Mesenchymal stem cell (in vitro differentiated cells and primary cell): ENCODE measurements at regions not wholly inside any gene's neighbourhood (a gene's known extent, or its start where the extent isn't known, plus 50 kb on each side); places are given as distances from the start of the nearest gene placed in this dataset.

Experiments used
- DNase-seq: peaks from one replicate; pipeline ENCODE4 v3.0.0-alpha.2; 2013
- H2AFZ ChIP-seq: one replicate; pipeline ENCODE4 v1.6.1; 2013; ENCODE audit warnings: low read depth, mild to moderate bottlenecking, control low read depth, inconsistent platforms, low read length, moderate library complexity
- H2AK5ac ChIP-seq: 2 replicates; pipeline ENCODE4 v1.6.1; 2013; ENCODE audit warnings: low read length, moderate library complexity, mild to moderate bottlenecking, inconsistent platforms; ENCODE audit not compliant: severe bottlenecking
- H2BK120ac ChIP-seq: one replicate; pipeline ENCODE4 v1.6.1; 2013; ENCODE audit warnings: low read depth, mild to moderate bottlenecking, inconsistent platforms, low read length, moderate library complexity
- H2BK12ac ChIP-seq, 2 experiments: one replicate each; pipeline ENCODE4 v1.6.1; 2013; ENCODE audit warnings: inconsistent platforms in 2 of 2, low read length in 2 of 2, mild to moderate bottlenecking in 2 of 2, moderate library complexity in 2 of 2, control low read depth in 1 of 2
- H2BK15ac ChIP-seq: one replicate; pipeline ENCODE4 v1.6.1; 2013; ENCODE audit warnings: mild to moderate bottlenecking, low read depth, inconsistent platforms; ENCODE audit not compliant: poor library complexity, severe bottlenecking
- H2BK5ac ChIP-seq: 2 replicates; pipeline ENCODE4 v1.6.1; 2013; ENCODE audit warnings: low read depth, mild to moderate bottlenecking, low read length, control low read depth, inconsistent platforms; ENCODE audit not compliant: poor library complexity, severe bottlenecking
- H3K14ac ChIP-seq, 2 experiments: one replicate each; pipeline ENCODE4 v1.6.1; 2013; ENCODE audit warnings: inconsistent platforms in 2 of 2, low read length in 2 of 2, control low read depth in 1 of 2, mild to moderate bottlenecking in 1 of 2, moderate library complexity in 1 of 2
- H3K18ac ChIP-seq, 2 experiments: one replicate each; pipeline ENCODE4 v1.6.1; 2013; ENCODE audit warnings: inconsistent platforms in 2 of 2, low read length in 2 of 2, control low read depth in 1 of 2, low read depth in 1 of 2, mild to moderate bottlenecking in 1 of 2
- H3K23ac ChIP-seq, 2 experiments: one replicate each; pipeline ENCODE4 v1.6.1; 2013; ENCODE audit warnings: inconsistent platforms in 2 of 2, low read length in 2 of 2, mild to moderate bottlenecking in 2 of 2, moderate library complexity in 2 of 2, control low read depth in 1 of 2
- H3K27ac ChIP-seq: 2 replicates; pipeline ENCODE4 v1.5.1; 2013; ENCODE audit warnings: mild to moderate bottlenecking, moderate library complexity, low read length, control low read depth, inconsistent platforms; ENCODE audit not compliant: poor library complexity, severe bottlenecking
- H3K27me3 ChIP-seq, 2 experiments: 2 replicates each; pipeline versions ENCODE4 v1.6.1 to v1.7.0; 2013; ENCODE audit warnings: low read length in 2 of 2, mild to moderate bottlenecking in 2 of 2, moderate library complexity in 2 of 2, control low read depth in 1 of 2, inconsistent platforms in 1 of 2; ENCODE audit not compliant: control insufficient read depth in 1 of 2, insufficient read depth in 1 of 2
- H3K36me3 ChIP-seq, 2 experiments: 2 replicates each; pipeline versions ENCODE4 v1.6.1 to v1.7.0; 2013; ENCODE audit warnings: low read length in 2 of 2, control low read depth in 1 of 2, inconsistent platforms in 1 of 2, low read depth in 1 of 2, mild to moderate bottlenecking in 1 of 2; ENCODE audit not compliant: insufficient read depth in 2 of 2, control insufficient read depth in 1 of 2
- H3K4ac ChIP-seq, 2 experiments: one replicate each; pipeline ENCODE4 v1.6.1; 2013; ENCODE audit warnings: inconsistent platforms in 2 of 2, low read length in 2 of 2, mild to moderate bottlenecking in 2 of 2, moderate library complexity in 2 of 2, control low read depth in 1 of 2, low read depth in 1 of 2
- H3K4me1 ChIP-seq: 2 replicates; pipeline ENCODE4 v1.6.1; 2013; ENCODE audit warnings: low read depth, low read length, control low read depth; ENCODE audit not compliant: control insufficient read depth, insufficient read depth
- H3K4me2 ChIP-seq: 2 replicates; pipeline ENCODE4 v1.6.1; 2013; ENCODE audit warnings: low read length, mild to moderate bottlenecking, inconsistent platforms; ENCODE audit not compliant: poor library complexity, severe bottlenecking
- H3K4me3 ChIP-seq, 2 experiments: 2 replicates each; pipeline versions ENCODE4 v1.5.1 to v1.7.0; 2013; ENCODE audit warnings: low read length in 2 of 2, mild to moderate bottlenecking in 2 of 2, control low read depth in 1 of 2, low read depth in 1 of 2; ENCODE audit not compliant: insufficient read depth in 1 of 2
- H3K79me1 ChIP-seq: replicated peaks from 2 replicates; pipeline ENCODE4 v1.6.1; 2013; ENCODE audit warnings: mild to moderate bottlenecking, control low read depth, low read length, inconsistent platforms; ENCODE audit not compliant: poor library complexity, severe bottlenecking
- H3K9ac ChIP-seq: 2 replicates; pipeline ENCODE4 v1.7.0; 2013; ENCODE audit warnings: mild to moderate bottlenecking, low read length, moderate library complexity
- H3K9me3 ChIP-seq: 2 replicates; pipeline ENCODE4 v1.7.0; 2013; ENCODE audit warnings: mild to moderate bottlenecking, low read length; ENCODE audit not compliant: control insufficient read depth
- H4K8ac ChIP-seq: one replicate; pipeline ENCODE4 v1.6.1; 2013; ENCODE audit warnings: inconsistent platforms, mild to moderate bottlenecking, low read length, moderate library complexity
- H4K91ac ChIP-seq: one replicate; pipeline ENCODE4 v1.6.1; 2013; ENCODE audit warnings: mild to moderate bottlenecking, low read length, inconsistent platforms
- WGBS: methylation state at CpG from one replicate; pipeline ENCODE4 v1.1.7; 2013; ENCODE audit warnings: mixed read lengths; 5-methylcytosine and 5-hydroxymethylcytosine counted together

DNA sequence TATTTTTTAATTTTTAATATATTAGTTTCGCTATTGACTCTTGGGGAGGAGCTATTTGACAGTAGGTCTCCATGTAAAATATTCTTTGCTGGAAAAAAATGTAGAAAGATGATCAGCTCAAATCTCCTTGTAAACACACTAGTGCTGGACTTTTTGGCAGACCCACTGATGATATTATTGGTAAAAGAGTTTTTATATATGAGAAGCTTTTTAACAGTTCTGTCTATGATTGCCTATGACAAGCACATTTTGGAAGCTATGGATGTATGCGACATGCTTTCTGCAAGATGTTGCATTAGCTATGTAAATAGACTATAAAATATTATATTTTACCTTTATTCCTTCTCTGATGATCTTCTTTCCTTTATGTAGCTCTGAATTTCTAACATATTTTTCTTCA is 928.5 kb downstream of the DNAJB9 start:
- no peaks in the 10 kb centered on the region for H3K36me3 ChIP-seq
- H2AFZ ChIP-seq, result no peak overlapping the region
- no peak overlapping the region for H3K23ac ChIP-seq
- H2BK15ac ChIP-seq, result no peak overlapping the region
- H3K18ac ChIP-seq, result no peak overlapping the region
- H3K4me2 ChIP-seq, result no peak overlapping the region
- H3K4me1 ChIP-seq, result no peaks in the 10 kb centered on the region
- no peak overlapping the region for H3K27ac ChIP-seq
- H3K4me3 ChIP-seq, result no peak overlapping the region
- no peaks in the 10 kb centered on the region for H3K27me3 ChIP-seq
- no peak for DNase-seq
- H3K4ac ChIP-seq, result no peak overlapping the region
- H2BK5ac ChIP-seq, result no peak overlapping the region
- no peak overlapping the region for H4K8ac ChIP-seq
- no peak overlapping the region for H2AK5ac ChIP-seq
- no peak overlapping the region for H4K91ac ChIP-seq
- peaks cover 6% of the 10 kb centered on the region for H3K9me3 ChIP-seq
- no peaks in the 10 kb centered on the region for H3K79me1 ChIP-seq
- no peak overlapping the region for H3K9ac ChIP-seq
- no peak overlapping the region for H2BK120ac ChIP-seq
- no peak overlapping the region for H3K14ac ChIP-seq
- WGBS, result 86% methylated on average over 1 of the region's 2 CpGs
- no peak overlapping the region for H2BK12ac ChIP-seq

DNA sequence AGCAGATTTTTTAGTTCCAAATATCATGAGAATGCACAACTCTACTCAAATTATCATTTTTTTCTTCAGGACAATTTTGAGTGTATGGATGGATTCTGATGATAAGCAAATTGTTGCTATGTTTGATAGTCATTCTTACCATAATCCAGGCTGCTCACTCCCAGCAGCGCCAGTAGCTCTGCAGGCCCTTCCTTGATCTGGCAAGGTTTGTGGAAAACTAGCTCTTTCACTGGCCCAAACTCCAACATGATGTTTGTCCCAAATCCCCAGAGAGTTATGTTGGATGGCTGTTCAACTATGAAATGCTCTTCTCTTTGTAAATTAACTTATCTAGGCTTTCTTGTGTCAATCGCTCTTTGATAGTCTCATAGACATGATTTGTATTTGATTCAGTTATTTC is 933.7 kb downstream of the DNAJB9 start:
- Histone ChIP-seq H2BK120ac (no peak overlapping the region), H3K18ac (no peak overlapping the region), H3K27me3 (no peaks in the 10 kb centered on the region), H3K4ac (no peak overlapping the region), H3K14ac (no peak overlapping the region), H3K4me2 (no peak overlapping the region), H2AK5ac (no peak overlapping the region), H3K9me3 (peaks cover 3% of the 10 kb centered on the region), H3K27ac (no peak overlapping the region), H2BK12ac (no peak overlapping the region), H3K4me3 (no peak overlapping the region), H4K91ac (no peak overlapping the region), H2BK5ac (no peak overlapping the region), H3K4me1 (no peaks in the 10 kb centered on the region), H3K9ac (no peak overlapping the region), H3K36me3 (no peaks in the 10 kb centered on the region), H3K79me1 (no peaks in the 10 kb centered on the region), H4K8ac (no peak overlapping the region), H2AFZ (no peak overlapping the region), H2BK15ac (no peak overlapping the region), H3K23ac (no peak overlapping the region)
- WGBS, result 100% methylated on average over 1 of the region's 2 CpGs
- DNase-seq, result no peak

GRCh38 chr7:109522585-109522984 is 952.9 kb downstream of the DNAJB9 start:
- H3K9ac ChIP-seq, result no peak overlapping the region
- H3K23ac ChIP-seq, result no peak overlapping the region
- no peaks in the 10 kb centered on the region for H3K9me3 ChIP-seq
- H3K36me3 ChIP-seq, result no peaks in the 10 kb centered on the region
- no peak overlapping the region for H3K14ac ChIP-seq
- H4K91ac ChIP-seq, result no peak overlapping the region
- no peak overlapping the region for H2AFZ ChIP-seq
- H3K27ac ChIP-seq, result no peak overlapping the region
- WGBS, result 88% methylated on average over 3 of the region's 4 CpGs
- no peak overlapping the region for H2AK5ac ChIP-seq
- no peak overlapping the region for H2BK5ac ChIP-seq
- no peaks in the 10 kb centered on the region for H3K79me1 ChIP-seq
- no peaks in the 10 kb centered on the region for H3K27me3 ChIP-seq
- no peak overlapping the region for H3K18ac ChIP-seq
- no peaks in the 10 kb centered on the region for H3K4me1 ChIP-seq
- H2BK12ac ChIP-seq, result no peak overlapping the region
- no peak overlapping the region for H3K4ac ChIP-seq
- no peak overlapping the region for H4K8ac ChIP-seq
- H3K4me2 ChIP-seq, result no peak overlapping the region
- no peak overlapping the region for H2BK15ac ChIP-seq
- no peak for DNase-seq
- no peak overlapping the region for H2BK120ac ChIP-seq
- no peak overlapping the region for H3K4me3 ChIP-seq

DNA sequence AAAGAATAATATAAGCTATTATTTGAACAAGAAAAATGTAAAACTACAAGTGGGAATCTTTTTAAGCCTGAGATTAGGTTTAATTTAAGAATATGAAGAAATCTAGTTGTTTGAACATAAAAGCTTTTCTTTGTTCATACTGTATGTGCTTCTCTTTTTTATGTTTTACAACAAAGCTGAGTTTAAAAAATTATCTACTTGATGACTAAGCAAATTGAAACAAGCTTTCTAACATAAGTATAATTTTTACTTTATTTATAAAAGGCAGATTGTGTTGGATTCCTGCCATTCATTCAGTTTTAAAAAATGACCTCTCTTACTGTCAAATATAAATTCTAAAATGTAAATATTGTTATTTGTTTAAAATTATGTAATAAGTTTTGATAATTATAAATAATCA is 958.2 kb downstream of the DNAJB9 start:
- no peak overlapping the region for H4K91ac ChIP-seq
- no peak overlapping the region for H3K4ac ChIP-seq
- H4K8ac ChIP-seq, result no peak overlapping the region
- no peak overlapping the region for H2BK5ac ChIP-seq
- no peaks in the 10 kb centered on the region for H3K27me3 ChIP-seq
- H2AK5ac ChIP-seq, result no peak overlapping the region
- no peak overlapping the region for H3K4me2 ChIP-seq
- no peak overlapping the region for H3K27ac ChIP-seq
- no peak overlapping the region for H3K9ac ChIP-seq
- H3K18ac ChIP-seq, result no peak overlapping the region
- H3K23ac ChIP-seq, result no peak overlapping the region
- no peak overlapping the region for H2BK15ac ChIP-seq
- H3K14ac ChIP-seq, result no peak overlapping the region
- DNase-seq, result no peak
- no peaks in the 10 kb centered on the region for H3K79me1 ChIP-seq
- H2BK12ac ChIP-seq, result no peak overlapping the region
- no peaks in the 10 kb centered on the region for H3K9me3 ChIP-seq
- no peak overlapping the region for H2BK120ac ChIP-seq
- no peak overlapping the region for H3K4me3 ChIP-seq
- H3K36me3 ChIP-seq, result no peaks in the 10 kb centered on the region
- H3K4me1 ChIP-seq, result no peaks in the 10 kb centered on the region
- no peak overlapping the region for H2AFZ ChIP-seq
